Liver (tissue), 8 donors: ENCODE measurements at regions not wholly inside any gene's neighbourhood (a gene's known extent, or its start where the extent isn't known, plus 50 kb on each side); places are given as distances from the start of the nearest gene placed in this dataset.

Source experiments
- DNase-seq: peaks from one replicate; pipeline ENCODE4 v3.0.0-alpha.2; 2017; ENCODE audit warnings: low spot score
- H3K27ac ChIP-seq, 2 donors: one replicate each; pipeline ENCODE4 v1.7.0; 2013; ENCODE audit warnings: inconsistent platforms in 2 of 2, low read length in 2 of 2, control low read depth in 1 of 2, low read depth in 1 of 2, mild to moderate bottlenecking in 1 of 2
- H3K27me3 ChIP-seq, 4 donors: one replicate each; pipeline versions ENCODE4 v1.6.1 to v1.7.0; 2013; ENCODE audit warnings: low read length in 3 of 4, inconsistent platforms in 1 of 4, mild to moderate bottlenecking in 1 of 4, moderate library complexity in 1 of 4; ENCODE audit not compliant: control insufficient read depth in 4 of 4, insufficient read depth in 4 of 4
- H3K36me3 ChIP-seq, 4 donors: one replicate each; pipeline versions ENCODE4 v1.6.1 to v1.7.0; 2013; ENCODE audit warnings: low read length in 3 of 4, mild to moderate bottlenecking in 3 of 4, low read depth in 1 of 4, moderate library complexity in 1 of 4; ENCODE audit not compliant: control insufficient read depth in 4 of 4, insufficient read depth in 3 of 4
- H3K4me1 ChIP-seq, 4 donors: one replicate each; pipeline versions ENCODE4 v1.6.1 to v1.7.0; 2013; ENCODE audit warnings: low read length in 3 of 4, mild to moderate bottlenecking in 3 of 4, moderate library complexity in 1 of 4; ENCODE audit not compliant: control insufficient read depth in 4 of 4, insufficient read depth in 4 of 4
- H3K4me3 ChIP-seq, 3 donors: one replicate each; pipeline versions ENCODE4 v1.6.1 to v1.7.0; 2013; ENCODE audit warnings: low read length in 3 of 3, control low read depth in 1 of 3, low read depth in 1 of 3, mild to moderate bottlenecking in 1 of 3
- H3K9ac ChIP-seq, 2 donors: one replicate each; pipeline ENCODE4 v1.7.0; 2013; ENCODE audit warnings: low read length in 2 of 2, mild to moderate bottlenecking in 2 of 2, moderate library complexity in 2 of 2, control low read depth in 1 of 2, low read depth in 1 of 2
- H3K9me3 ChIP-seq, 4 donors: one replicate each; pipeline versions ENCODE4 v1.6.1 to v1.7.0; 2013; ENCODE audit warnings: low read length in 3 of 4; ENCODE audit not compliant: control insufficient read depth in 4 of 4
- EGR1 ChIP-seq, 2 donors: IDR thresholded peaks; 2 replicates each; pipeline ENCODE4 v1.6.1; 2016 to 2018; ENCODE audit warnings: antibody characterized with exemption in 2 of 2, low read depth in 2 of 2
- FOXA1 ChIP-seq: IDR thresholded peaks from 2 replicates; pipeline ENCODE4 v1.6.1; 2016; ENCODE audit warnings: antibody characterized with exemption
- FOXA2 ChIP-seq: IDR thresholded peaks from 2 replicates; pipeline ENCODE4 v1.6.1; 2016; ENCODE audit warnings: antibody characterized with exemption
- GABPA ChIP-seq, 2 donors: IDR thresholded peaks in 1 of 2; conservative IDR thresholded peaks in 1 of 2; 2 replicates each; pipeline ENCODE4 v1.6.1; 2016; ENCODE audit warnings: antibody characterized with exemption in 2 of 2, mild to moderate bottlenecking in 1 of 2, moderate library complexity in 1 of 2
- HNF4A ChIP-seq, 2 donors: conservative IDR thresholded peaks; 2 replicates each; pipeline ENCODE4 v1.6.1; 2016; ENCODE audit warnings: antibody characterized with exemption in 2 of 2, mild to moderate bottlenecking in 2 of 2
- HNF4G ChIP-seq: IDR thresholded peaks from 2 replicates; pipeline ENCODE4 v1.6.1; 2016; ENCODE audit warnings: antibody characterized with exemption
- JUND ChIP-seq, 2 donors: IDR thresholded peaks; 2 replicates each; pipeline ENCODE4 v1.6.1; 2016; ENCODE audit warnings: antibody characterized with exemption in 2 of 2
- NR2F2 ChIP-seq: IDR thresholded peaks from 2 replicates; pipeline ENCODE4 v1.6.1; 2016; ENCODE audit warnings: antibody characterized with exemption
- RAD21 ChIP-seq, 2 donors: IDR thresholded peaks; 2 replicates each; pipeline ENCODE4 v1.6.1; 2016; ENCODE audit warnings: antibody characterized with exemption in 2 of 2, mild to moderate bottlenecking in 2 of 2
- RXRA ChIP-seq, 2 donors: IDR thresholded peaks; 2 replicates each; pipeline ENCODE4 v1.6.1; 2017 to 2018; ENCODE audit warnings: antibody characterized with exemption in 2 of 2, mild to moderate bottlenecking in 1 of 2
- SP1 ChIP-seq: IDR thresholded peaks from 2 replicates; pipeline ENCODE4 v1.6.1; 2018; ENCODE audit warnings: antibody characterized with exemption, mild to moderate bottlenecking
- TAF1 ChIP-seq: conservative IDR thresholded peaks from 2 replicates; pipeline ENCODE4 v1.6.1; 2016; ENCODE audit warnings: antibody characterized with exemption, mild to moderate bottlenecking
- YY1 ChIP-seq: IDR thresholded peaks from 2 replicates; pipeline ENCODE4 v1.6.1; 2016; ENCODE audit warnings: antibody characterized with exemption, mild to moderate bottlenecking
- WGBS: extraction: QIAGEN DNeasy Blood & Tissue Kit; methylation state at CpG from one replicate; pipeline ENCODE4 v1.1.7; 2013; 5-methylcytosine and 5-hydroxymethylcytosine counted together
- TF ChIP-seq, protein P1 (sequence below): fragments of 150-350 bp; IDR thresholded peaks from 2 replicates; pipeline ENCODE4 v1.5.1; 2017; ENCODE audit warnings: improper control_type of control experiment, low read depth, low read length; ENCODE audit not compliant: missing input control
- TF ChIP-seq, protein P2 (sequence below): IDR thresholded peaks from 2 replicates; pipeline ENCODE4 v1.6.1; 2016; ENCODE audit warnings: antibody characterized with exemption
- TF ChIP-seq, protein P3 (sequence below): IDR thresholded peaks from 2 replicates; pipeline ENCODE4 v1.6.1; 2016; ENCODE audit warnings: antibody characterized with exemption
- TF ChIP-seq, protein P4 (sequence below): IDR thresholded peaks from 2 replicates; pipeline ENCODE4 v1.6.1; 2016; ENCODE audit warnings: antibody characterized with exemption
- TF ChIP-seq, protein P5 (sequence below): IDR thresholded peaks from 2 replicates; pipeline ENCODE4 v1.6.1; 2016; ENCODE audit warnings: antibody characterized with exemption, mild to moderate bottlenecking
- donor health status: healthy.
- donor health status: healthy.
- donor health status: healthy.
- donor health status: healthy.
- donor health status: healthy.

DNA sequence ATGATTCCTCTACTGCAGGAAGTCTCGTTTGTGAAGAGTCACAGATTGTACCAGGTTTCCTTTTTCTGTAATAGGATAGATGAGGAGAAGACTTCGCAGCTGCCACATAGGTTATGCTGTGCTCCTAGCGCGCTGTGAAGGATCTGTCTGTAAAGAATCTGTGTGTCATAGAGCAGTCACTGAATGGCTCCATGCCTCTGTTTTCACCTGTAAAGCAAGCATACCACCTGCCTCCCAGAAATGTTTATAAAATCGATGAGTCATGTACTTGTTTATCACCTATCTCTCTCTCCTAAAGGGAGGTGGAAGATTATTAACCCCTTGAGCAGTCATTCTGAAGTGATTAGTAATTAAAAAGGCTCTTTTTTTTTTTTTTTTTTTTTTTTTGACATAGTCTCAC is 86.6 kb downstream of the TFAP2B start:
- no peaks in the 10 kb centered on the region for H3K9me3 ChIP-seq
- 79% methylated on average over 5 of the region's 5 CpGs for WGBS
- H3K27ac ChIP-seq = no peak overlapping the region
- H3K4me3 ChIP-seq = no peak overlapping the region
- H3K4me1 ChIP-seq = no peaks in the 10 kb centered on the region
- no peaks in the 10 kb centered on the region for H3K36me3 ChIP-seq
- TF ChIP-seq FOXA1 (no peak), NR2F2 (no peak), JUND (IDR thresholded peaks at IDR 0.05) (no peak), SP1 (no peak), RAD21 (IDR thresholded peaks at IDR 0.05) (no peak), GABPA (IDR thresholded peaks at IDR 0.05 in 1 of 2, conservative IDR thresholded peaks at IDR 0.05 in 1 of 2) (no peak), TAF1 (no peak), RXRA (IDR thresholded peaks at IDR 0.05) (no peak), FOXA2 (no peak), YY1 (no peak), HNF4G (no peak), HNF4A (conservative IDR thresholded peaks at IDR 0.05) (no peak), EGR1 (IDR thresholded peaks at IDR 0.05; ENCODE audit: low read depth in 2 of 2) (no peak)
- TF ChIP-seq, protein P1, sequence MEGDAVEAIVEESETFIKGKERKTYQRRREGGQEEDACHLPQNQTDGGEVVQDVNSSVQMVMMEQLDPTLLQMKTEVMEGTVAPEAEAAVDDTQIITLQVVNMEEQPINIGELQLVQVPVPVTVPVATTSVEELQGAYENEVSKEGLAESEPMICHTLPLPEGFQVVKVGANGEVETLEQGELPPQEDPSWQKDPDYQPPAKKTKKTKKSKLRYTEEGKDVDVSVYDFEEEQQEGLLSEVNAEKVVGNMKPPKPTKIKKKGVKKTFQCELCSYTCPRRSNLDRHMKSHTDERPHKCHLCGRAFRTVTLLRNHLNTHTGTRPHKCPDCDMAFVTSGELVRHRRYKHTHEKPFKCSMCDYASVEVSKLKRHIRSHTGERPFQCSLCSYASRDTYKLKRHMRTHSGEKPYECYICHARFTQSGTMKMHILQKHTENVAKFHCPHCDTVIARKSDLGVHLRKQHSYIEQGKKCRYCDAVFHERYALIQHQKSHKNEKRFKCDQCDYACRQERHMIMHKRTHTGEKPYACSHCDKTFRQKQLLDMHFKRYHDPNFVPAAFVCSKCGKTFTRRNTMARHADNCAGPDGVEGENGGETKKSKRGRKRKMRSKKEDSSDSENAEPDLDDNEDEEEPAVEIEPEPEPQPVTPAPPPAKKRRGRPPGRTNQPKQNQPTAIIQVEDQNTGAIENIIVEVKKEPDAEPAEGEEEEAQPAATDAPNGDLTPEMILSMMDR = no peak
- TF ChIP-seq, protein P2, sequence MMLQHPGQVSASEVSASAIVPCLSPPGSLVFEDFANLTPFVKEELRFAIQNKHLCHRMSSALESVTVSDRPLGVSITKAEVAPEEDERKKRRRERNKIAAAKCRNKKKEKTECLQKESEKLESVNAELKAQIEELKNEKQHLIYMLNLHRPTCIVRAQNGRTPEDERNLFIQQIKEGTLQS = no peak
- TF ChIP-seq, protein P3, sequence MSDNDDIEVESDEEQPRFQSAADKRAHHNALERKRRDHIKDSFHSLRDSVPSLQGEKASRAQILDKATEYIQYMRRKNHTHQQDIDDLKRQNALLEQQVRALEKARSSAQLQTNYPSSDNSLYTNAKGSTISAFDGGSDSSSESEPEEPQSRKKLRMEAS = no peak
- TF ChIP-seq, protein P4, sequence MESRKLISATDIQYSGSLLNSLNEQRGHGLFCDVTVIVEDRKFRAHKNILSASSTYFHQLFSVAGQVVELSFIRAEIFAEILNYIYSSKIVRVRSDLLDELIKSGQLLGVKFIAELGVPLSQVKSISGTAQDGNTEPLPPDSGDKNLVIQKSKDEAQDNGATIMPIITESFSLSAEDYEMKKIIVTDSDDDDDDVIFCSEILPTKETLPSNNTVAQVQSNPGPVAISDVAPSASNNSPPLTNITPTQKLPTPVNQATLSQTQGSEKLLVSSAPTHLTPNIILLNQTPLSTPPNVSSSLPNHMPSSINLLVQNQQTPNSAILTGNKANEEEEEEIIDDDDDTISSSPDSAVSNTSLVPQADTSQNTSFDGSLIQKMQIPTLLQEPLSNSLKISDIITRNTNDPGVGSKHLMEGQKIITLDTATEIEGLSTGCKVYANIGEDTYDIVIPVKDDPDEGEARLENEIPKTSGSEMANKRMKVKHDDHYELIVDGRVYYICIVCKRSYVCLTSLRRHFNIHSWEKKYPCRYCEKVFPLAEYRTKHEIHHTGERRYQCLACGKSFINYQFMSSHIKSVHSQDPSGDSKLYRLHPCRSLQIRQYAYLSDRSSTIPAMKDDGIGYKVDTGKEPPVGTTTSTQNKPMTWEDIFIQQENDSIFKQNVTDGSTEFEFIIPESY = no peak
- TF ChIP-seq, protein P5, sequence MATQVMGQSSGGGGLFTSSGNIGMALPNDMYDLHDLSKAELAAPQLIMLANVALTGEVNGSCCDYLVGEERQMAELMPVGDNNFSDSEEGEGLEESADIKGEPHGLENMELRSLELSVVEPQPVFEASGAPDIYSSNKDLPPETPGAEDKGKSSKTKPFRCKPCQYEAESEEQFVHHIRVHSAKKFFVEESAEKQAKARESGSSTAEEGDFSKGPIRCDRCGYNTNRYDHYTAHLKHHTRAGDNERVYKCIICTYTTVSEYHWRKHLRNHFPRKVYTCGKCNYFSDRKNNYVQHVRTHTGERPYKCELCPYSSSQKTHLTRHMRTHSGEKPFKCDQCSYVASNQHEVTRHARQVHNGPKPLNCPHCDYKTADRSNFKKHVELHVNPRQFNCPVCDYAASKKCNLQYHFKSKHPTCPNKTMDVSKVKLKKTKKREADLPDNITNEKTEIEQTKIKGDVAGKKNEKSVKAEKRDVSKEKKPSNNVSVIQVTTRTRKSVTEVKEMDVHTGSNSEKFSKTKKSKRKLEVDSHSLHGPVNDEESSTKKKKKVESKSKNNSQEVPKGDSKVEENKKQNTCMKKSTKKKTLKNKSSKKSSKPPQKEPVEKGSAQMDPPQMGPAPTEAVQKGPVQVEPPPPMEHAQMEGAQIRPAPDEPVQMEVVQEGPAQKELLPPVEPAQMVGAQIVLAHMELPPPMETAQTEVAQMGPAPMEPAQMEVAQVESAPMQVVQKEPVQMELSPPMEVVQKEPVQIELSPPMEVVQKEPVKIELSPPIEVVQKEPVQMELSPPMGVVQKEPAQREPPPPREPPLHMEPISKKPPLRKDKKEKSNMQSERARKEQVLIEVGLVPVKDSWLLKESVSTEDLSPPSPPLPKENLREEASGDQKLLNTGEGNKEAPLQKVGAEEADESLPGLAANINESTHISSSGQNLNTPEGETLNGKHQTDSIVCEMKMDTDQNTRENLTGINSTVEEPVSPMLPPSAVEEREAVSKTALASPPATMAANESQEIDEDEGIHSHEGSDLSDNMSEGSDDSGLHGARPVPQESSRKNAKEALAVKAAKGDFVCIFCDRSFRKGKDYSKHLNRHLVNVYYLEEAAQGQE = no peak
- DNase-seq = no peak
- H3K27me3 ChIP-seq = no peaks in the 10 kb centered on the region
- no peak overlapping the region for H3K9ac ChIP-seq

DNA sequence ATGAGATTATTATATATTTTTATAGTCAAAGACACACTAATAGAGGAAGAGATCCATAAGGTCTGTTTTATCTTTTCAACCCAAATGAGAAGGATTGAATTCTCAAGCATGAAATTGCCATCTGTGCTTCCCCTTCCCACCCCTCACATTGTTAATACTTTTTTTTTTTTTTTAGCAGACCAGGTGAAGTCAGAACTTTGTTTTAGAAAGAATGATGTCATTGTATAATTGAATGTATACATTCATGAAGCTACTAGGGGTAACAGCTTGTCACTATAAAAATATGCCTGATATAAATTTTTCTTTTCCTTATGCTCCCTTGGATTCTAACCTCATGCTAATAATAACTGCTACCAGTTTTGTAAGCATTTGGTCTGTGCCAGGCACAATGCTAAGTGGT is 88.9 kb downstream of the TFAP2B start:
- H3K4me1 ChIP-seq = no peaks in the 10 kb centered on the region
- no peak for DNase-seq
- H3K36me3 ChIP-seq = no peaks in the 10 kb centered on the region
- TF ChIP-seq, protein P3 = no peak
- no peak for TF ChIP-seq RAD21 (IDR thresholded peaks at IDR 0.05)
- no peak for TF ChIP-seq YY1
- no peak for TF ChIP-seq GABPA (IDR thresholded peaks at IDR 0.05 in 1 of 2, conservative IDR thresholded peaks at IDR 0.05 in 1 of 2)
- TF ChIP-seq TAF1 = no peak
- no peak for TF ChIP-seq JUND (IDR thresholded peaks at IDR 0.05)
- TF ChIP-seq, protein P2 = no peak
- no peak for TF ChIP-seq FOXA1
- TF ChIP-seq FOXA2 = no peak
- no peak for TF ChIP-seq EGR1 (IDR thresholded peaks at IDR 0.05; ENCODE audit: low read depth in 2 of 2)
- no peak for TF ChIP-seq HNF4A (conservative IDR thresholded peaks at IDR 0.05)
- TF ChIP-seq, protein P1 = no peak

More for the DNA sequence above, 88.9 kb downstream of the TFAP2B start:
- H3K9me3 ChIP-seq = no peaks in the 10 kb centered on the region
- H3K27ac ChIP-seq = no peak overlapping the region
- no peak overlapping the region for H3K9ac ChIP-seq
- H3K4me3 ChIP-seq = no peak overlapping the region
- H3K27me3 ChIP-seq = no peaks in the 10 kb centered on the region
